Mesenchymal stem cell (in vitro differentiated cells and primary cell): ENCODE measurements at regions not wholly inside any gene's neighbourhood (a gene's known extent, or its start where the extent isn't known, plus 50 kb on each side); places are given as distances from the start of the nearest gene placed in this dataset.
A peak's percentile ranks its signal among the peaks of the same experiment; 100 is the strongest.

Experiments
- DNase-seq: peaks from one replicate; pipeline ENCODE4 v3.0.0-alpha.2; 2013
- H2AFZ ChIP-seq: one replicate; pipeline ENCODE4 v1.6.1; 2013; ENCODE audit warnings: low read depth, mild to moderate bottlenecking, control low read depth, inconsistent platforms, low read length, moderate library complexity
- H2AK5ac ChIP-seq: 2 replicates; pipeline ENCODE4 v1.6.1; 2013; ENCODE audit warnings: low read length, moderate library complexity, mild to moderate bottlenecking, inconsistent platforms; ENCODE audit not compliant: severe bottlenecking
- H2BK120ac ChIP-seq: one replicate; pipeline ENCODE4 v1.6.1; 2013; ENCODE audit warnings: low read depth, mild to moderate bottlenecking, inconsistent platforms, low read length, moderate library complexity
- H2BK12ac ChIP-seq, 2 experiments: one replicate each; pipeline ENCODE4 v1.6.1; 2013; ENCODE audit warnings: inconsistent platforms in 2 of 2, low read length in 2 of 2, mild to moderate bottlenecking in 2 of 2, moderate library complexity in 2 of 2, control low read depth in 1 of 2
- H2BK15ac ChIP-seq: one replicate; pipeline ENCODE4 v1.6.1; 2013; ENCODE audit warnings: mild to moderate bottlenecking, low read depth, inconsistent platforms; ENCODE audit not compliant: poor library complexity, severe bottlenecking
- H2BK5ac ChIP-seq: 2 replicates; pipeline ENCODE4 v1.6.1; 2013; ENCODE audit warnings: low read depth, mild to moderate bottlenecking, low read length, control low read depth, inconsistent platforms; ENCODE audit not compliant: poor library complexity, severe bottlenecking
- H3K14ac ChIP-seq, 2 experiments: one replicate each; pipeline ENCODE4 v1.6.1; 2013; ENCODE audit warnings: inconsistent platforms in 2 of 2, low read length in 2 of 2, control low read depth in 1 of 2, mild to moderate bottlenecking in 1 of 2, moderate library complexity in 1 of 2
- H3K18ac ChIP-seq, 2 experiments: one replicate each; pipeline ENCODE4 v1.6.1; 2013; ENCODE audit warnings: inconsistent platforms in 2 of 2, low read length in 2 of 2, control low read depth in 1 of 2, low read depth in 1 of 2, mild to moderate bottlenecking in 1 of 2
- H3K23ac ChIP-seq, 2 experiments: one replicate each; pipeline ENCODE4 v1.6.1; 2013; ENCODE audit warnings: inconsistent platforms in 2 of 2, low read length in 2 of 2, mild to moderate bottlenecking in 2 of 2, moderate library complexity in 2 of 2, control low read depth in 1 of 2
- H3K27ac ChIP-seq: 2 replicates; pipeline ENCODE4 v1.5.1; 2013; ENCODE audit warnings: mild to moderate bottlenecking, moderate library complexity, low read length, control low read depth, inconsistent platforms; ENCODE audit not compliant: poor library complexity, severe bottlenecking
- H3K27me3 ChIP-seq, 2 experiments: 2 replicates each; pipeline versions ENCODE4 v1.6.1 to v1.7.0; 2013; ENCODE audit warnings: low read length in 2 of 2, mild to moderate bottlenecking in 2 of 2, moderate library complexity in 2 of 2, control low read depth in 1 of 2, inconsistent platforms in 1 of 2; ENCODE audit not compliant: control insufficient read depth in 1 of 2, insufficient read depth in 1 of 2
- H3K36me3 ChIP-seq, 2 experiments: 2 replicates each; pipeline versions ENCODE4 v1.6.1 to v1.7.0; 2013; ENCODE audit warnings: low read length in 2 of 2, control low read depth in 1 of 2, inconsistent platforms in 1 of 2, low read depth in 1 of 2, mild to moderate bottlenecking in 1 of 2; ENCODE audit not compliant: insufficient read depth in 2 of 2, control insufficient read depth in 1 of 2
- H3K4ac ChIP-seq, 2 experiments: one replicate each; pipeline ENCODE4 v1.6.1; 2013; ENCODE audit warnings: inconsistent platforms in 2 of 2, low read length in 2 of 2, mild to moderate bottlenecking in 2 of 2, moderate library complexity in 2 of 2, control low read depth in 1 of 2, low read depth in 1 of 2
- H3K4me1 ChIP-seq: 2 replicates; pipeline ENCODE4 v1.6.1; 2013; ENCODE audit warnings: low read depth, low read length, control low read depth; ENCODE audit not compliant: control insufficient read depth, insufficient read depth
- H3K4me2 ChIP-seq: 2 replicates; pipeline ENCODE4 v1.6.1; 2013; ENCODE audit warnings: low read length, mild to moderate bottlenecking, inconsistent platforms; ENCODE audit not compliant: poor library complexity, severe bottlenecking
- H3K4me3 ChIP-seq, 2 experiments: 2 replicates each; pipeline versions ENCODE4 v1.5.1 to v1.7.0; 2013; ENCODE audit warnings: low read length in 2 of 2, mild to moderate bottlenecking in 2 of 2, control low read depth in 1 of 2, low read depth in 1 of 2; ENCODE audit not compliant: insufficient read depth in 1 of 2
- H3K79me1 ChIP-seq: replicated peaks from 2 replicates; pipeline ENCODE4 v1.6.1; 2013; ENCODE audit warnings: mild to moderate bottlenecking, control low read depth, low read length, inconsistent platforms; ENCODE audit not compliant: poor library complexity, severe bottlenecking
- H3K9ac ChIP-seq: 2 replicates; pipeline ENCODE4 v1.7.0; 2013; ENCODE audit warnings: mild to moderate bottlenecking, low read length, moderate library complexity
- H3K9me3 ChIP-seq: 2 replicates; pipeline ENCODE4 v1.7.0; 2013; ENCODE audit warnings: mild to moderate bottlenecking, low read length; ENCODE audit not compliant: control insufficient read depth
- H4K8ac ChIP-seq: one replicate; pipeline ENCODE4 v1.6.1; 2013; ENCODE audit warnings: inconsistent platforms, mild to moderate bottlenecking, low read length, moderate library complexity
- H4K91ac ChIP-seq: one replicate; pipeline ENCODE4 v1.6.1; 2013; ENCODE audit warnings: mild to moderate bottlenecking, low read length, inconsistent platforms
- WGBS: methylation state at CpG from one replicate; pipeline ENCODE4 v1.1.7; 2013; ENCODE audit warnings: mixed read lengths; 5-methylcytosine and 5-hydroxymethylcytosine counted together

GRCh38 chr3:188092648-188093047 is 61.3 kb upstream of the LPP start:
- no peaks in the 10 kb centered on the region for H3K79me1 ChIP-seq
- H3K27me3 ChIP-seq, result no peaks in the 10 kb centered on the region
- no peak overlapping the region for H2BK15ac ChIP-seq
- no peak overlapping the region for H3K4ac ChIP-seq
- no peaks in the 10 kb centered on the region for H3K9me3 ChIP-seq
- H2BK12ac ChIP-seq, result no peak overlapping the region
- H2AFZ ChIP-seq, result no peak overlapping the region
- no peak overlapping the region for H3K9ac ChIP-seq
- H4K91ac ChIP-seq, result no peak overlapping the region
- H3K23ac ChIP-seq, result no peak overlapping the region
- H2BK120ac ChIP-seq, result no peak overlapping the region
- no peaks in the 10 kb centered on the region for H3K36me3 ChIP-seq
- H3K4me2 ChIP-seq, result no peak overlapping the region
- no peak overlapping the region for H3K4me3 ChIP-seq
- 49% methylated on average over 6 of the region's 6 CpGs for WGBS
- H4K8ac ChIP-seq, result no peak overlapping the region
- no peak overlapping the region for H2AK5ac ChIP-seq
- no peak overlapping the region for H3K18ac ChIP-seq
- peak overlapping the region in 1 of 2 experiments; percentile 5 for H3K14ac ChIP-seq
- DNase-seq, result peak; percentile 77
- no peaks in the 10 kb centered on the region for H3K4me1 ChIP-seq
- no peak overlapping the region for H2BK5ac ChIP-seq
- no peak overlapping the region for H3K27ac ChIP-seq

DNA sequence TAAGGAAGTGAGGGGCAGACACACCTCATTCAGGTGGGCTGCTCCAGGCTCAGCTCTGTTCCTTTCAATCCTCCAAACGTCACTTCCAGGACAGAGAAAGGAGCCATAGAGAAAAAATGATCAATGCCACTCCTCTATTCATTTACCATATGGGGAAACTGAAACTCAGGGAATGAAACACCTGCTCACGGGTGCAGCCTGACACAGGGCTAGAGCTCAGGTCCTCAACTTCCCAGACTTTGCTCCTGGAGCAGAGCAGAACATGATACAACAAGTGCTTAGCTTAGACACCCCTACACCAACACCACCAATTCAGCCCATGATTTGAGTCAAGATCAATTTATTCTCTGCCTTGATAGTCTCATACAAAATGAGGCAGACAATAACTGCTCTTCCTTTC is 58.5 kb upstream of the LPP start:
- H3K4me2 ChIP-seq, result no peak overlapping the region
- H3K14ac ChIP-seq, result no peak overlapping the region
- H2BK12ac ChIP-seq, result no peak overlapping the region
- no peak overlapping the region for H2BK120ac ChIP-seq
- no peak overlapping the region for H2AFZ ChIP-seq
- H3K4me1 ChIP-seq, result no peaks in the 10 kb centered on the region
- H3K9me3 ChIP-seq, result no peaks in the 10 kb centered on the region
- no peak overlapping the region for H4K8ac ChIP-seq
- no peak overlapping the region for H3K18ac ChIP-seq
- DNase-seq, result no peak
- no peak overlapping the region for H3K9ac ChIP-seq
- H3K4me3 ChIP-seq, result no peak overlapping the region
- H3K79me1 ChIP-seq, result no peaks in the 10 kb centered on the region
- WGBS, result 84% methylated on average over 2 of the region's 2 CpGs
- no peak overlapping the region for H2BK15ac ChIP-seq
- H3K36me3 ChIP-seq, result no peaks in the 10 kb centered on the region
- no peak overlapping the region for H3K23ac ChIP-seq
- H3K4ac ChIP-seq, result no peak overlapping the region
- H3K27me3 ChIP-seq, result no peaks in the 10 kb centered on the region
- no peak overlapping the region for H2BK5ac ChIP-seq
- H4K91ac ChIP-seq, result no peak overlapping the region
- no peak overlapping the region for H2AK5ac ChIP-seq
- no peak overlapping the region for H3K27ac ChIP-seq

- Histone ChIP-seq H2BK120ac (no peak overlapping the region), H3K4me3 (no peak overlapping the region), H3K9me3 (peaks cover 5% of the 10 kb centered on the region), H4K91ac (no peak overlapping the region), H3K9ac (no peak overlapping the region), H2BK12ac (no peak overlapping the region), H3K23ac (no peak overlapping the region), H3K4ac (no peak overlapping the region), H3K27ac (no peak overlapping the region), H2AFZ (no peak overlapping the region), H3K18ac (no peak overlapping the region), H3K4me1 (no peaks in the 10 kb centered on the region), H2AK5ac (no peak overlapping the region), H2BK5ac (no peak overlapping the region), H3K27me3 (no peaks in the 10 kb centered on the region), H3K79me1 (no peaks in the 10 kb centered on the region), H2BK15ac (no peak overlapping the region), H4K8ac (no peak overlapping the region), H3K4me2 (no peak overlapping the region), H3K14ac (no peak overlapping the region), H3K36me3 (no peaks in the 10 kb centered on the region)
- 93% methylated on average over 5 of the region's 7 CpGs for WGBS
- no peak for DNase-seq
Measured at GRCh38 chr3:188097791-188098190, 56.2 kb upstream of the LPP start.

- H2BK15ac ChIP-seq, result no peak overlapping the region
- no peaks in the 10 kb centered on the region for H3K79me1 ChIP-seq
- H2BK5ac ChIP-seq, result no peak overlapping the region
- H3K4me1 ChIP-seq, result no peaks in the 10 kb centered on the region
- H3K4ac ChIP-seq, result no peak overlapping the region
- no peak for DNase-seq
- H3K9me3 ChIP-seq, result peaks cover 5% of the 10 kb centered on the region
- H3K27ac ChIP-seq, result no peak overlapping the region
- no peak overlapping the region for H3K18ac ChIP-seq
- no peak overlapping the region for H2BK12ac ChIP-seq
- no peaks in the 10 kb centered on the region for H3K27me3 ChIP-seq
- H2AFZ ChIP-seq, result no peak overlapping the region
- H3K36me3 ChIP-seq, result no peaks in the 10 kb centered on the region
- no peak overlapping the region for H3K23ac ChIP-seq
- no peak overlapping the region for H2AK5ac ChIP-seq
- H3K4me2 ChIP-seq, result no peak overlapping the region
- H4K91ac ChIP-seq, result no peak overlapping the region
- H2BK120ac ChIP-seq, result no peak overlapping the region
- WGBS, result 95% methylated on average over 6 of the region's 6 CpGs
- H3K9ac ChIP-seq, result no peak overlapping the region
- no peak overlapping the region for H4K8ac ChIP-seq
- no peak overlapping the region for H3K14ac ChIP-seq
- no peak overlapping the region for H3K4me3 ChIP-seq
Measured at GRCh38 chr3:188099907-188100306, 54.0 kb upstream of the LPP start.
